DMS153 (cell line): ENCODE measurements at regions not wholly inside any gene's neighbourhood (a gene's known extent, or its start where the extent isn't known, plus 50 kb on each side); places are given as distances from the start of the nearest gene placed in this dataset.
"Not testable (repeated sequence)": the region's sequence is repeated elsewhere in the genome, so short reads cannot be mapped to it uniquely, and the experiment has no call there.

Experiments used
- DNase-seq: peaks from one replicate; lab custom pipeline; 2025; lab: John Stamatoyannopoulos, UW

DNA sequence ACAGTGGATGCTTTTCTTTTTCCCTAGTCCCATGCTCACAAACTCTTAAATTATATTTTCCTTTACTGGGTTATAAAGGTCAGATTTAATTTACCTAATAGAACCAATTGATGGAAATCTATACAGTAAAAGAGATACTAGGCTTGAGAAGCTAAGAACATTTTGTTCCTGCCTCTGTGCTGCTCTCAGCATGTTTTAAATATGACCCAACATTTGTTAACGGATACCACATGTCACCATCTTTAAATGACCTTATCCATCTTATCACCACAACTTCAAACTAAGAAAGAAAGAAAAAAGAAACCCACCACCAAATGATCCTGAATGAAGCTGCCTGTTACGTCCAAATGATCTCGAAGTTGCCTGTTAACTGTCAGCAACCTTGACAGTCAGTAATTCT, 334.7 kb upstream of the ZNF608 start:
- DNase-seq = no peak

- no peak for DNase-seq
These were observed 337.5 kb upstream of the ZNF608 start for GRCh38 chr5:125083981-125084380.

GRCh38 chr5:125085797-125086505, 339.5 kb upstream of the ZNF608 start:
- DNase-seq = no peak

- no peak for DNase-seq
These were observed 342.2 kb upstream of the ZNF608 start for GRCh38 chr5:125088522-125089105.

GRCh38 chr5:125092138-125092537, 345.7 kb upstream of the ZNF608 start:
- DNase-seq = not testable (repeated sequence)

DNA sequence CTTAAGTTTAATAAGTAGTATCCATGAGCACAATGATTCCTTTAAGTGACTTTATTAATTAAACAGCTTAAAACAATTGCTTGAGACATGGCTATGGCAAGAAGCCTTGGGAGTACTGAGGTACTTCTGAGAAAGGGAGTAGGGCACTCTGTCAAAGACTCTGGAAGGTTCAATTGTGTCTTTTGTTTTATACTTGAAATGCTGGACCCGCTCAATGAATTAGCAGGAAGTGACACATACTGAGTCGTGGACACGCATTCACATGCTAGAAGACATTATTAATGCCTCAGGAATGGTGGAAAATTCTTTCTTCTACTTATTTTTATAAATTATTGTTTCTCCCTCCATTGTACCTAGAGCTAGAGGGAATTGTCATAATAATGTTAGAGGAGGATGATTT, 347.3 kb upstream of the ZNF608 start:
- no peak for DNase-seq

DNA sequence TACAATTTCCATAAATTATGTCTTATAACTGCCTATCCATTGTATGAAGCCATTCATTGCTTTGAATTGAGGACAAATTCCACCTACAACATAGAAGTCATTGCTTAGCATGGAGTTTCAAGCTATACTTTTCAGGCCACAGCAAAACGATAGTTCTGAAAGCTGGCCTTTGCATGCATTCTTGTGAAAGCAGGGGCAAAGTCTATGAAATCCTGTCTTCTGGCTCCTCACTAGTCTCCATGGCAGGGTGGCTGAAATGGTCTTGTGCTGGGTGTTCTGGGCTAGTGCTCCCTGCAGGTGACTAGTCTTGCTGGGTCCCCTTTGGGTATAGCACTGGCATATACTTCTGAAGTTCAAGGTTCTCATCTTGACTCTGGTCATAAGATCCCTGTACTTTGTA, 353.9 kb upstream of the ZNF608 start:
- DNase-seq = no peak

- no peak for DNase-seq
These were observed 354.5 kb upstream of the ZNF608 start for GRCh38 chr5:125100951-125101350.

DNA sequence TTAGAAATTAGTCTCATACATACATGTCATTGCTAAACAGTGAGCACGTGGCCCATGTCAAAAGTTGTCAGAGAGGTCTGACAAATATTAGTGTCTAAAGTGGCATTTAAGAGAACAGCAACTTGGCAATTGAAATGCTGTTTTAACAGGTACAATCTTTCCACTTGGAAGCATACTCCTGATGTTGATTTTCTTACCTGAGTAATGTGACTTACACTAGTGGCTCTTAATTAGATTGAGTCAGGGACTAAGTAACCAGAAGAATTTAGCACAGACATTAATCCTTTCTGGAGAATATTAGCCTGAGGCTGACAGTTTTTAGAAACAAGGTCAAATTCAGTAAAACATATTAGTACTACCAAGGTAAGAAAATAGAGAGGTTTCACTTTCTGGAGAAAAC, 357.0 kb upstream of the ZNF608 start:
- no peak for DNase-seq

DNA sequence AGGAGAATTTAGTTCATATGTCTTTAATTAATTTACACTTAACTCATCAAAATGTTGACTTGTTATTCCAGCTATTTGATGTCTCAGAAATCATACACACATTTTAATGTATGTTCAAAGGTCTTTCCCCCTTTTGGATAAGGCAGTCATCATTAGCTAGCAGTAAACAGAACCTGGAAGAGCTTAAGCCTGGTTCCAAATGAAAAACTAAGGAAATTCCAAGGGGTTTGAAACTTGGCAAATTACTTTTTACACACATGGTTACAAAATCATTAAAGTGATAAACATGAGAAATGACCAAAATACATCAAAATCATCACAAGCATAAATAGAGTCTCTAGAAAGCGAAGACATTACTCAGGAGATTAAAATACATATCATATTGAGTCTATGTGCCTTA, 359.8 kb upstream of the ZNF608 start:
- DNase-seq = no peak

- no peak for DNase-seq
These were observed 360.4 kb upstream of the ZNF608 start for GRCh38 chr5:125106881-125107280.

DNA sequence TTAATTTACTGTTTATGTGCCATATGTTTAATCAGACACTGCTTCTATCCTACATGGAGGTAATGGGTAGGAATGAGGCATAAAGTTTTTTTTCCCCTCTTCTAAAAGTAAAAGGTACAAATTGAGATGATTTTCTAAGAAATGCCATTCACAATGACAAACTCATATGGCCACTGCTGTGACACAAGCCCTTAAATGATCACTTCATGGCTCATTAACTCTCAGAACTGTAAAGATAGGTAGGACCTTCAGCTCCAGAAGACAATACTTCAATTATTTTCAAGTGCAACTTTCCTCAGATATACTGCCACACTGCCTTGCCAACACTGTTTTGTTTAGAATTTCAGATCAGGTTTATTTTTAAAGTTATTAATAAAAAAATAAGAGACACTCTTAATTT, 362.9 kb upstream of the ZNF608 start:
- DNase-seq = no peak

GRCh38 chr5:125109816-125110215, 363.4 kb upstream of the ZNF608 start:
- DNase-seq = no peak

GRCh38 chr5:125112196-125112595, 365.8 kb upstream of the ZNF608 start:
- no peak for DNase-seq

DNA sequence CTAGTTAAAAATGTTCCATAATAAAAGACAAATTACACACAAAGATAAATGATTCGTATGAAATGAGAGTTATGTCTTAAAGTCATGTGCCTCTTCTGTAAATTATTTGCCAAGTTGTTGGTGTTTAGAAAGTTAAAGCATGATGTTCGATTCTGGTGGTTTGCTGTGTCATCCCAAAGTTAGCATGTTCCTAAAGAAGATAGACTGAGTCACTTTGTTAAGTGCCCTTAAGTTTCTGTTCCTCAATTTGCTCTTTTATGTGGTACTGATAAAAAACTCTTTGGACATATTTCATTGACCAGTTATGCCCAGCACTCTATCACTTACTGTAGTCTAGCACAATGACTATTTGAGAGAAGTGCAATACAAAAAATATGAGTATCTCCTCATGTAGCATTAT, 366.9 kb upstream of the ZNF608 start:
- no peak for DNase-seq

- DNase-seq = no peak
These were observed 368.7 kb upstream of the ZNF608 start for GRCh38 chr5:125115195-125115525.

GRCh38 chr5:125117566-125117965, 371.1 kb upstream of the ZNF608 start:
- DNase-seq = no peak

GRCh38 chr5:125120012-125120411, 373.6 kb upstream of the ZNF608 start:
- no peak for DNase-seq

- no peak for DNase-seq
These were observed 378.8 kb upstream of the ZNF608 start for GRCh38 chr5:125125031-125125823.

DNA sequence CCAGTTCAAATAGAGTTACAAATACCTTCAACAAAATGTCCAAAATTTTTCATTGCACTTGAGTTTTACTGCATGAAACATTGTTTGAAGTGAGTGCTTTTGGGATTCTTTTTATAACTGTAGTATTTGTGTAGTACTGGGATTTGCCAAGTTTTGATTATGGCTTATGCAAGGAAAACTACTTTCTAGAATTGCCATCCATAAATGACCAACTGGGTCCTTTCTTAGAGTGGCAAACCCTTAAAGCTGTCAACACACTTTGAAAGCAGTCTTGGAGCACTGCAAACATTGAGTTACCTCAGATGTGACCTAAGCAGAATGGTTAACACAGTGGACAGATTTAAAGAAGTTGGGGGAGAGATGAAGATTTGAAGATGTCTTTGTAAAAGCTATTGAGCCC, 379.6 kb upstream of the ZNF608 start:
- DNase-seq = no peak

DNA sequence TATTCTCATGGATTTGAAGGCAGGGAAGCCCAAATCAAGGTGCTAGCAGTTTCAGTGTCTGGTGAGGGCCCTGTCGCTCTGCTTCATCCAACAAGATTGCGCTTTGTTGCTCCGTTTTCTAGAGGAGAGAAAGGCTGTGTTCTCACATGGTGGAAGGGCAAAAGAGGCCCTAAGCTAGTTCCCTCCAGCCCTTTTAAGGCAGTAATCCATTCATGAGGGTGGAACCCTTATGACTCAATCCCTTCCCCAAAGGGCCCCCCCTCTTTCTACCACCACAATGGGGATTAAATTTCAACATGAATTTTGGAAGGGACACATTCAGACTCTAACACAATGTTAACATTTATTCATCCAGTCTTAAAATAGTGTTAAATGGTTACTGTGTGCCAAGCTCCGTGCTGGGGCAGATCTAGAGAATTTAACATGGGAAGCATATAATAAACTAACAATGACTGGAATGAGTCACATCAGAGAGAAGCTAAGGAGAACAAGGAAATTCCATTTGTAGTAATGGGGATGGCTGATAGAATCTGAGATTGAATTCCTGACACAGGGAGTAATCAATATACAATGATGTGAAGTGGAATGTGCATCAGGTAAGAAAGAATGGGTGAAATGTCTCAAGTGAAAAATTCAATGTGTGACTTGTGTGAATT, 382.8 kb upstream of the ZNF608 start:
- DNase-seq = no peak

GRCh38 chr5:125130591-125130990, 384.2 kb upstream of the ZNF608 start:
- no peak for DNase-seq
